SK-N-DZ (cell line): ENCODE measurements at regions not wholly inside any gene's neighbourhood (a gene's known extent, or its start where the extent isn't known, plus 50 kb on each side); places are given as distances from the start of the nearest gene placed in this dataset.
"Not testable (repeated sequence)": the region's sequence is repeated elsewhere in the genome, so short reads cannot be mapped to it uniquely, and the experiment has no call there.

Experiments
- DNase-seq: peaks from one replicate; pipeline ENCODE4 v3.0.0-alpha.2; 2015; ENCODE audit warnings: low spot score

DNA sequence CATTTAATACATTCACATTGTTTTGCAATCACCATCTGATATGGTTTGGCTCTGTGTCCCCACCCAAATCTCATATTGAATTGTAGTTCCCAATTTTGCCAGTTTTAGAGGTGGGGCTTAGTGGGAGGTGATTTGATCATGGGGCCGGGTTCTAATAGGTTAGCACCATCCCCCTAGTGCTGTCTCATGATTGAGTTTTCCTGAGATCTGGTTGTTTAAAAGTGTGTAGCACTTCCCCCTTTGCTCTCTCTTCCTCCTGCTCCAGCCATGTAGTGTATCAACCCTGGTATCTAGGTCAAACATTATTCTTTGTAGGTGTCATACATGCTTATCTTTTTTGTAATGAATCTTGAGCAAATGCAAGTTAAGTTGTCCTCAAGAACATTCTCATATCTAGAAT, 83.3 kb upstream of the KIT start:
- no peak for DNase-seq

DNA sequence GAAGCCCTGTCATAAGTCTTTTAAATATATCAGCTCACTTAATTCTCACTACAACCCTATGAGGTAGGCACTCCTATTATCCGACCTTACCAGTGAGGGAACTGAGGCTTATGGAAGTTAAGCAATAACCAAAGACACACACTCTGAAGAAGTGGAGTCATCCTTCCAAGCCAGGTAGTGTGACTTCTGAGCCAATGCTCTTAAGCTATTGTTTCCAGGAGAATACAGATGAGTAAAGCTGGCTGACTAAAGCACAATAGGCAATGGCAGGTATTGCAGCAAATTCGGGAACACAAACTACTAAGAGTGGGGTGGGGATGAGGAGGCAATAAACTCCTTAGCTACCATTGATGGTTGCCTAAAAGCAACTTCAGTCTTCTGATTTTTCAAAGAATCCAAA, 81.8 kb upstream of the KIT start:
- DNase-seq, result no peak

DNA sequence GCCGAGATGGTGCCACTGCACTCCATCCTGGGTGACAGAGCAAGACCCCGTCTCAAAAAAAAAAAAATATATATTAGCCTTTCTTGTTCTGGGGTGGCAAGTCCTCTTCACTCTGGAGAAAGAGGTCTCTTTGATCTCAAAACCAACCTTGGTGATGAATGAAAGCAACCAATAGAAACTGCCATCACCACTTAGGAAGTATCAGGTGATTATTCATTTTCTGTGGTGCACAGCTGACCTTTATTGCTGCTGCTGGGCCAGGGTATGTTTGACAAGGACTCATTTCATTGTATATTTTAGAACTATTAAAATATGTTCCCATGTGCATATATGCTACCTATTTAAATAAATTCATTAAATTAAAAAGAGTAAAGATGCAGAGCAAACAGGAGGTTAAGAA, 76.0 kb upstream of the KIT start:
- no peak for DNase-seq

DNA sequence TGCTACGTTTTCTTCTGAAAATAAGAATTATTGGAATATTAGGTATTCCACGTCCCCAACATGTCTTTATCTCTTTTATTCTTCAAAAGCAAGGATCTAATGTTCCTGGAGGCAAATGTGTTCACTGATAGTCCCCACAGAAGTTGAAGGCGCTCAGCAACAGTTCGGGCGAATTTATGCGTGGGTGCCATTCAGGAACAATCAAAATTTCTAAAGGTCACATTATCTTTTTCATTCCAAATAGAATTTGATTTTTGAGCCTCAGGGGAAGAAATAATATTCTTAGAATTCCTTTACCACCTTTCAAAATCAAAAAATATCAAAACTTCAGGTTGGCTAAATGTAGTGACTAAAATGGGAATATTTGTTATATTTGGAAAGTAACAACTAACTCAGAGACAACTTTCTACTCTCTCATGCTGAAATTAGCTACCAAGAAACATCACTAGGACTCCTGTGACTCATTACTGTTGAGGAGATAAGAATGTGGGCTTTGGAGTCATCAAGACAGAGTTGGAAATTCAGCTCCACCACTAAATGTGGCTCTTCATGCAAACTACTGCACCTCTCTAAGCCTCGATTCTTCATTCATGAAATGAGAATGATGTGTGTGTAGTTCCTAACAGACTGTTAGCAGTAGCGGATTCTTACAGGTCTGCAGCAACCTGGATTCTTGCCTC, 72.3 kb upstream of the KIT start:
- no peak for DNase-seq

DNA sequence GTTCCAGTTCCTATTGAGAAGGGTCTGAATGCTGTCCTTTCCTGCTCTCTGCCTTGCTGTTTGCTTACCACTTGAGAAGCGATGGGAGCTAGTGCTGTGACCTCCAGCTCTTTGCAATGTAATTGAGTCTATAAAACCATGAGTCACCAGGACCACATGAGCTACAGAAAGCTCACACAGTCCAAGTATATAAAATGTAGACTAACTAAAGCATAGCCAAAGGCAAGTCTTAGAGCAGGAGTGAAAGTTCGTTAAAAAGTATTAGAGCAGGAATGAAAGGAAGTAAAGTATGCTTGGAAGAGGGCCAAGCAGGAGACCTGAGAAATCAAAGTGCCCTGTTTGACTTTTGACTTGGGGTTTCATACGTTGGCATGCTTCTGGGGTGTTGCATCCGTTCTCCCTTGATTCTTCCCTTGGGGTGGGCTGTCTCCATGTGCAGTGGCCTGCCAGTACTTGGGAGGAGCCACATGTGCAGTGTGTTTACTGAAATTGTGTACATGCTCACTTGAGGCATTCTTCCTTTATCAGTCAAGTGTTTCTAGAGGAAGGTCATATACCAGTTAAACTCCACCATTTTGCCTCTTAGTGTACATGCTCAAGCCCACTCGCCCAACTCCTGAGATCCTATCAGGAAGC, 71.3 kb upstream of the KIT start:
- DNase-seq, result no peak

DNA sequence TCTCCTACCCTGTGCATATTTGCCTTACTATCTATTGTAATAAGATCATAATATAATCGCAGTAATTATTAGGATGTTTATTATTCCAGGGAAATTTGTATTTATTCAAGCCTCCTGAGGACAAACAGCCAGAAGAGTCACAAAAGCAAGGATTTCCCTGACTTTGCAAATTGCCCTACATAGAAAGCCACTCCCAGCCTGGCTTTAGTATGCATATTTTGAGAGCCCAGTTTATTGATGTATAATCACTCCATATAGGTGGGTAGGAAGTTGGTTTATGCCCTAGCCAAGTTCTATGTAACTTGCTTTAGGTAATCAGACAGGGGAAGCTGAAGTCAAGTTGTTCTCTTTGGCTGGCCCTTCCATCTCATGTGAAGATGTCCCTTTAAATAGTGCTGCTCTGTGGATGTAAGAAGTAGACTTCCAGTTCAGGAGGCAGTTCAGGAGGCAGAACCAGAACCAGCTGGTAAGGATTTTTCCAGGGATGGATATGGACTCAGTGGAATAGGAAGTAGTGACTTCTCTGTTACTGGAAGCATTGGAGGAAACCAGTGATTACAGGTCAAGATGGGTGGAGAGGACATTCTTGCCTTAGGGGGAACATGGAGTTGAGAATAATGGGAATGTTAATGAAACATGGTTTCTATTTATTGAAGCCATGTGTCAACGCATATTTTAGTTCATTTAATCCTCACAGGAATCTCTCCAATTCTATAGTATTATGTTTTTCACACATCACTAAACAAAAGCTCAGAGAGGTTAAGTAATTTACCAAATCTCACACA, 70.5 kb upstream of the KIT start:
- no peak for DNase-seq

DNA sequence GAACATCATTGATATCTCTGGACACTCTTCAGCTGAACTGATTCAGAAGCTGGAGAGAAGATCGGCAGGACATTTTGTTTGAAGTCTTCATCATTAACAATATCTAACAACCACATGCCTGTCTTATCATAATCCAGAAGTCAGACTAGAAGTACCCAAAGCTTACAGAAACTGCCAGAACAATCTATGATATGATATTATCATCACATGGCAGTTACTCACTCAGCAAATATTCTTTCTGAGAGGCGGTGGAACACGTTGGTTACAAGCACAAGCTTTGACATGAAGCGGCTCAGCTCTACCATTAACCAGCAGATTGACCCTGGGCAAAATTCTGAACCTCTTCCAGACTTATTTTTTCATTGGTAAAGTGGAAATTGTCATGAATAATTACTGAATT, 69.4 kb upstream of the KIT start:
- no peak for DNase-seq

DNA sequence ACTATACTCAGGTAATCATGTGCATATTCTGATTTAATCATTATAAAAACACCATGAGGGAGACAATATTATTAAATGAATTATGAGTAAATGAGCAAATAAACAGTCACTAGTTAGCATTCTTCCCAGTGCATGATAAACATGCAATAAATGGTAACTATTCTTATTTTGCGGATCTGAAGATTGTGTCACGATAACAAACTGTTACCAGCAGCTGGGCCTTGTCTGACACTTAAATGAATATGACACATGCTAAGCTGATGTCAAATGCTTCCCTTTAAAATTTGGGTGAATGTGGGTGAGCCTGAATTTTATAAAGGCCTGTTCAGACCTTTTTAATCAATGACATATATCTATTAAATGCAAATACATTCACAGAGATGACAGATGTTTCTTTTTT, 68.2 kb upstream of the KIT start:
- no peak for DNase-seq

DNA sequence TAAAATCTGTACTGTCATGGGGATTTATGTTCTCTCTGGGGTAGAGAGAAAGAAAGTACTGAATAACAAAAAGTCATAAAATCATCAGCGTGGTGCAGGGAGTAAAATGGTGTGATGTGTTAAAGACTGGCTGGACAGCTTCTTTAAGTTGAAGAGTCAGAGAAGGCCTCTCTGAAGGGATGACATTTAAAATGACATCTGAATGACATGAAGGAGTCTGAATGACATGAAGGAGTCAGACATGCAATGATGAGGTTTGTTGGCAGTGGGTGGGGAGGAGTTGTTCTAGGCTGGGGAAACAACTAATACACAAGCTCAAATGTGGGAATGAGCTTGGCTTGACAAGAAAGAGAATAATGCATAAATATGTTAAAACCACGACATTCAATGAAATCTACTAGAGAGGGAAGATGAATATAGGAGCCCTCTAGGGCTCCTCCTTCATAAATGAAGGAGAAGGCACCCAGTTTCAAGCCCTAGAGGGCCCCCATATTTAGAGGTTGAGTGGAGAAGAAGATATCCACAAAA, 63.9 kb upstream of the KIT start:
- no peak for DNase-seq

DNA sequence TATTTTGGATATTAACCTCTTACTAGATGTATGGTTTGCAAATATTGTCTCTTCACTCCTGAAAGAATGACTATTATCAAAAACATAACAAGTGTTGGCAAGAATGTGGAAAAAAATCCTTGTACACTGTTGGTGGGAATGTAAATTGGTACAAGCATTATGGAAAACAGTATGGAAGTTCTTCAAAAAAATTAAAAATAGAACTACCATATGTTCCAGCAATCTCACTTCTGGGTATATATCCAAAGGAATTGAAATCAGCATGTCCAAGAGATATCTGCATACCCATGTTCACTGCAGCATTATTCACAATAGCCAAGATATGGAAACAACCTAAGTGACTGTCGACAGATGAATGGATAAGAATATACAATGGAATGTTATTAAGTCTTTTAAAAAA, 61.6 kb upstream of the KIT start:
- no peak for DNase-seq

DNA sequence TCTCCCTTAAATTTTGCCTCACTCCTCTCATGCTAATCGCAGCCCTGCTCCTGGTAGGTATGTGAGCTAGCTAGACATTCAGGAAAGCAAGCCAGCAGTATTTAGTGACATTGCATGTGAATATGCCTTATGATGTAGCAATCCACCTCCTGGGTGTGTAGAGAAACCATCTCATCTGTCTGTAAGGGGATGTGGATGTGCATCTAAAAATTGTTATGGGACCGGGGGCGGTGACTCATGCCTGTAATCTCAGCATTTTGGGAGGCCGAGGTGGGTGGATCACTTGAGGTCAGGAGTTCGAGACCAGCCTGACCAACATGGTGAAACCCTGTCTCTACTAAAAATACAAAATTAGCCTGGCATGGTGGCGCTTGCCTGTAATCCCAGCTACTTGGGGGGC, 60.1 kb upstream of the KIT start:
- not testable (repeated sequence) for DNase-seq

DNA sequence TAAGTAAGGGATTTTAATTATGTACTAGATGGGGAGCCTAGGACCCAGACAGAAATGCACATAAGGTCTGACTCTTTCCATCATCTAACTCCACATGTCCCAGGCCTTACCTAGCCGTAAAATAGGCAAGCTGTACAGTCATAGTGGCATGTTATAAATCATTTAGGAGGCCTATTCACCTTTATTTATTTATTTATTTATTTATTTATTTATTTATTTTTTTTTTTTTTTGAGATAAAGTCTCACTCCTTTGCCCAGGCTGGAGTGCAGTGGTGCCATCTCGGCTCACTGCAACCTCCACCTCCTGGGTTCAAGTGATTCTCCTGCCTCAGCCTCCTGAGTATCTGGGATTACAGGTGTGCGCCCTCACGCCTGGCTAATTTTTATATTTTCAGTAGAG, 55.6 kb upstream of the KIT start:
- not testable (repeated sequence) for DNase-seq

DNA sequence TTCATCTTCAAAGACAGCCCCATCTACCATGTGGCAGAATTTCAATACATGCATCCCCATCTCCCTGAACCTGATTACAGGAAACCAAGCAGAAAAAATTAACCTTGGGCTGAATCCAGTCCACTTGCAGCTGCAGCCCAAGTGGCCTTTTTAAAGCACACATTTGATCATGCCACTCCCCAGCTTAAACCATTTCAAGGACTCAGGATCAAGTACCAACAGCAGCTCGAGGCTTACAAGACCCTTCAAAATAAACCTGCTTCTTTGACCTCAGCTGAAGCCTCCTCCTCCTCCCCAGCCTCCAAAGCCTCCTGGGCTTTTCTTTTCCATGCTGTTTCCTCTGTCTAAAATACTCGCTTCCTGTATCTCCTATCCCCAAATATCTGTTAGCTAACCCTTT, 50.7 kb upstream of the KIT start:
- DNase-seq, result no peak

DNA sequence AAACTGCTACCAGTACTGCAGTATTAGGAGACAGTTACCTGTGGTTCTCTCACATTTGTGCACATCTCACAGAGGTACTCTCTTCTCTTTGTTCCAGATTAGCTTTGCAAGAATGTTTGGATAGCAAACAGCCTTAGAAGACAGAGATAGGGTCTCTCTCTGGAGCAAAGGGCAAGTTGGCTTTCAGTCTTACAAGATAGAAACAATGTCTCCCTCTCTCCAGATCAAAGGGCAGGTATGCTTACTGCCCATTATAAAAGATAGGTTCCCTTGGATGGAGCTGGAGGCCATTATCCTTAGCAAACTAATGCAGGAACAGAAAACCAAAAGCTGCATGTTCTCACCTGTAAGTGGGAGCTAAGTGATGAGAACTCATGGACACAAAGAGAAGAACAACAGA, 50.2 kb upstream of the KIT start:
- DNase-seq, result no peak
